ENCODE measurements at regions not wholly inside any gene's neighbourhood (a gene's known extent, or its start where the extent isn't known, plus 50 kb on each side); places are given as distances from the start of the nearest gene placed in this dataset.

- TF ChIP-seq MXD3 (CRISPR knock-in tag; IDR thresholded peaks at IDR 0.05) (peak; percentile 65; the same call in 1 of the 2 replicates), SETDB1 (CRISPR knock-in tag; IDR thresholded peaks at IDR 0.05; ENCODE audit: borderline replicate concordance) (peak; percentile 73; the same call in 1 of the 2 replicates), KDM5B (CRISPR knock-in tag; IDR thresholded peaks at IDR 0.05; ENCODE audit: borderline replicate concordance) (peak; percentile 80; the same call in 1 of the 2 replicates), SRSF9 (IDR thresholded peaks at IDR 0.05; ENCODE audit: borderline replicate concordance, insufficient read depth, low read depth, low read length, poor library complexity, severe bottlenecking) (no peak), ZNF281 (CRISPR knock-in tag; IDR thresholded peaks at IDR 0.05; ENCODE audit: borderline replicate concordance) (no peak), REPIN1 (CRISPR knock-in tag; IDR thresholded peaks at IDR 0.05; ENCODE audit: borderline replicate concordance, low read depth) (peak; percentile 58; the same call in 1 of the 2 replicates), SOX5 (CRISPR knock-in tag; IDR thresholded peaks at IDR 0.05; ENCODE audit: borderline replicate concordance) (no peak), ZNF605 (CRISPR knock-in tag; IDR thresholded peaks at IDR 0.05) (peak; percentile 41; the same call in 1 of the 2 replicates), ZNF772 (CRISPR knock-in tag; IDR thresholded peaks at IDR 0.05) (peak; percentile 64; the same call in 1 of the 2 replicates), ZNF10 (CRISPR knock-in tag; IDR thresholded peaks at IDR 0.05; ENCODE audit: borderline replicate concordance, low read depth) (no peak), LCORL (IDR thresholded peaks at IDR 0.05) (no peak), LCORL (CRISPR knock-in tag; IDR thresholded peaks at IDR 0.05) (peak; percentile 86), ZNF768 (CRISPR knock-in tag; IDR thresholded peaks at IDR 0.05) (peak; percentile 52; the same call in 1 of the 2 replicates), MYPOP (CRISPR knock-in tag; IDR thresholded peaks at IDR 0.05) (0 out of 2 replicates have a peak, but pooled peaks have one; percentile 57), ZNF704 (CRISPR knock-in tag; IDR thresholded peaks at IDR 0.05; ENCODE audit: borderline replicate concordance) (0 out of 2 replicates have a peak, but pooled peaks have one; percentile 41), AGO1 (IDR thresholded peaks at IDR 0.05; ENCODE audit: low read depth, low read length, poor library complexity, severe bottlenecking) (peak; percentile 47), ZNF333 (CRISPR knock-in tag; IDR thresholded peaks at IDR 0.05; ENCODE audit: borderline replicate concordance) (peak; percentile 32; the same call in 1 of the 2 replicates), PPARG (CRISPR knock-in tag; conservative IDR thresholded peaks at IDR 0.05) (no peak), POGK (CRISPR knock-in tag; conservative IDR thresholded peaks at IDR 0.05) (0 out of 2 replicates have a peak, but pooled peaks have one; percentile 43)
Measured at GRCh38 chr15:77543159-77543882, 89.4 kb downstream of the LINGO1 start (continued).

All from HepG2 (cell line).